ENCODE measurements at regions not wholly inside any gene's neighbourhood (a gene's known extent, or its start where the extent isn't known, plus 50 kb on each side); places are given as distances from the start of the nearest gene placed in this dataset.

DNA sequence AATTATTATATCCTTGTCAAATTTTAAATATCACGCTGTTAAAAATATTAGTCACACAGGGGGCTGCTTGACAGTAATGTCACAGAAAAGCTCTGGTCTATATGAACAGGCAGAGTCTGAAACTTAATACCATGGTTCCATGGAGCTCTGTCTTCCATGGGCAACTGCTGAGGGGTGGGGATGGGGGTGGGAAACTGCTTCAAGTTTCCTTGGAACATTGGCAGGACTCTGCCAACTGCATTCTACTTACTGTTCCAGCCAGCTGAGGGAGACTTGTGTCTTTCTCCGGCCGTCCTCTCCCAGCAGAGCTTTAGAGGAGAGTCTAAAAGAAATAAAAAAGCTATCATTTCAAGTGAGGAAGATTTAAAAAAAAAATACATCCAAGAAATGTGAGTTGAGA is 348.7 kb downstream of the ZIC1 start:
- TF ChIP-seq, protein P1, sequence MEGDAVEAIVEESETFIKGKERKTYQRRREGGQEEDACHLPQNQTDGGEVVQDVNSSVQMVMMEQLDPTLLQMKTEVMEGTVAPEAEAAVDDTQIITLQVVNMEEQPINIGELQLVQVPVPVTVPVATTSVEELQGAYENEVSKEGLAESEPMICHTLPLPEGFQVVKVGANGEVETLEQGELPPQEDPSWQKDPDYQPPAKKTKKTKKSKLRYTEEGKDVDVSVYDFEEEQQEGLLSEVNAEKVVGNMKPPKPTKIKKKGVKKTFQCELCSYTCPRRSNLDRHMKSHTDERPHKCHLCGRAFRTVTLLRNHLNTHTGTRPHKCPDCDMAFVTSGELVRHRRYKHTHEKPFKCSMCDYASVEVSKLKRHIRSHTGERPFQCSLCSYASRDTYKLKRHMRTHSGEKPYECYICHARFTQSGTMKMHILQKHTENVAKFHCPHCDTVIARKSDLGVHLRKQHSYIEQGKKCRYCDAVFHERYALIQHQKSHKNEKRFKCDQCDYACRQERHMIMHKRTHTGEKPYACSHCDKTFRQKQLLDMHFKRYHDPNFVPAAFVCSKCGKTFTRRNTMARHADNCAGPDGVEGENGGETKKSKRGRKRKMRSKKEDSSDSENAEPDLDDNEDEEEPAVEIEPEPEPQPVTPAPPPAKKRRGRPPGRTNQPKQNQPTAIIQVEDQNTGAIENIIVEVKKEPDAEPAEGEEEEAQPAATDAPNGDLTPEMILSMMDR (IDR thresholded peaks at IDR 0.05; ENCODE audit: low read depth, low read length, missing control alignments) = no peak
- no peak overlapping the region for H3K4me3 ChIP-seq (ENCODE audit: low read depth, low read length)
- DNase-seq (ENCODE audit: low read depth) = no peak

DNA sequence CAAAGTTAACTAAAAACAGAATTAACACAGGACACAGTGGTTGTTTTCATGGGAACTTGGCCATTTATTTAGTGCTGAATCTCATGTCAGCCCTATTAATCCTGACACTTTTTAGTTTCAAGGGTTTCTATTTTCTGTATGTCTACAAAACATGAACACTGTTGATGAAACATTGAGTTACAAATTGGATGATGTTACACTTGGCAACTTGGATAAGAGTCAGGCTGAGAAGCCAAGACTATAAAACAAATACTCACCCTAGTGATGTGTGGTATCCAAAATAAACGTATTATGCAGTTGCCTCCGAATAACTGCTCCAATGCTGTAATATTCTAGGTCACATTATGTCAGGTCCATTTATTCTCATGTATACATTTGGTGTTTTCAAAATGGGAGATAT is 349.6 kb downstream of the ZIC1 start:
- DNase-seq (ENCODE audit: low read depth) = no peak
- TF ChIP-seq, protein P1 (IDR thresholded peaks at IDR 0.05; ENCODE audit: low read depth, low read length, missing control alignments) = no peak
- H3K4me3 ChIP-seq (ENCODE audit: low read depth, low read length) = no peak overlapping the region

DNA sequence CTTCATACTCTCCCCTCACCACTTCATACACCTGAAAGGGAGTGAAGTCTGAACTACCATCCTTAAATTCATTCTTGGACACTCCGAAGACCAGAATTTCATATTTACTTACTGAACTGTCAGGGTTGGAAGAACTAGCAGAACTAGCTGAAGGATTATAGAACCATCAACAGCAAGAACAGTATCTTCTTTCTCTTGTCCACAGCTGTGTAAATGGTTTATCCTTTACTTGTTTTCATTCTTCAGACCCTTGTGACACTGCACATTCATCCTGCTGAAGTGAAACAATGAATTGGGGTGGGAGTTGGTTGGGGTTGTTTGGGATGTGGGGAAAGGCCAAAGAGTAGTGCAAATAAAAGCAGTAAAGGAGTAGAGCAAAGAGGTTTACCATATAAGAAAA is 350.9 kb downstream of the ZIC1 start:
- no peak overlapping the region for H3K4me3 ChIP-seq (ENCODE audit: low read depth, low read length)
- TF ChIP-seq, protein P1 (IDR thresholded peaks at IDR 0.05; ENCODE audit: low read depth, low read length, missing control alignments) = no peak
- DNase-seq (ENCODE audit: low read depth) = no peak

DNA sequence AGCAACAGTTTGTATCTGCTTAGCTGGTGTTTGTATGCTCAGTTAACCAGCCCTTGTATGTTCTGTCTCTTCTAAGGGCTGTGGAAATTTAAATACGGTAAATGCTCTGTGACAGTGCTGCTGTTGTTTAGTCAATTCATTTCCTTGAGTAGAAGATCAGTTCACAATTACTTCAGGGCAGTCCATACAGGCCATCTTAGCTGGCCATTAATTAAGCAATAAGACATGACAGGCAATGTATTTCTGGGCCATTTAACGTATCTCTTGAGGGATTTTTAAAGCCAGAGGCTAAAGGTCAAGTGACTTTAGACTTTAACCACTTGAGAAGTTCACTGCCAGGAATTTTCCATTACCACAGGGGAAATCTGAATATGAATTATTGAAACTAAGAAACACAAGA is 351.8 kb downstream of the ZIC1 start:
- no peak for DNase-seq (ENCODE audit: low read depth)
- TF ChIP-seq, protein P1 (IDR thresholded peaks at IDR 0.05; ENCODE audit: low read depth, low read length, missing control alignments) = no peak
- H3K4me3 ChIP-seq (ENCODE audit: low read depth, low read length) = no peak overlapping the region

DNA sequence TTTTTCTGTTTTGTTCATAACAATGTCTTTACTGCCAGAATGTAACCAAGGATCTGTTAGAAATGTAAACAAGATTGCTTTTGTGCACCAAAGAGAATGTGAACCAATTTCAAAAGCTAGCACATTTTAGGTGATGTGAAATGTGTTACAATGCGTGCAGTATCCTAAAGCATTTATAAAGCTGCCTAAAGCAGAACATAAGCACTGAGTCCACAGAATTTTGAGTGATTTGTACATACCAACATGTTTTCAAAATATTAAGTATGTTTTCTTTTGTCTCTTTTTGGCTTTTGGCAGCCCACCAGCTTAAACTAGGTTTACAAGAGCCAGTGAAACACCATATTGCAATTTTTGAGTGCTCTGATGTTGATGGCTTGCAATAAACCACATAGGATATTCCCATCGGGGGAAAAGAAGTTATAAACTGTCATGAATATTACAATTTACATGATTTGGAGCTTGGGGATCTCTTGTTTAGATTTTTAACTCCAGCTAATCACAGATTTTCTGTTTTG is 364.0 kb downstream of the ZIC1 start:
- DNase-seq (ENCODE audit: low read depth) = no peak
- H3K4me3 ChIP-seq (ENCODE audit: low read depth, low read length) = no peak overlapping the region
- TF ChIP-seq, protein P1 (IDR thresholded peaks at IDR 0.05; ENCODE audit: low read depth, low read length, missing control alignments) = no peak

DNA sequence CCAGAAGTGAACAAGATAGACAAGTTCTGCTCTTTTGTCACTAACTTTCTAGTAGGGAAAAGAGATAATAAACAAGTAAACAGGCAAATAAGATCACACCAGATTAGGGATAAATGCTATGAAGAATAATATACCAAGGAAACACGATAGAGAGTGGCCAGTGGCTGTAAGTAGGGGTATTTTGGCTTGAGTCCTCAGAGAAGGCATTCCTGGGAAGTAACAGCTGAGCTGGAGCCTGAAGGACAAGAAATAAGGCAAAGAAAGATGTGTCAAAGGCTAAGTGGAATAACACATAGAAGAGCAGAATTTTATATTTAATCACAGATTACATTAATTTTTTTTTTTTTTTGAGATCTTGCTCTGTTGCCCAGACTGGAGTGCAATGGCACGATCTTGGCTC is 366.2 kb downstream of the ZIC1 start:
- TF ChIP-seq, protein P1 (IDR thresholded peaks at IDR 0.05; ENCODE audit: low read depth, low read length, missing control alignments) = no peak
- DNase-seq (ENCODE audit: low read depth) = no peak
- H3K4me3 ChIP-seq (ENCODE audit: low read depth, low read length) = no peak overlapping the region

DNA sequence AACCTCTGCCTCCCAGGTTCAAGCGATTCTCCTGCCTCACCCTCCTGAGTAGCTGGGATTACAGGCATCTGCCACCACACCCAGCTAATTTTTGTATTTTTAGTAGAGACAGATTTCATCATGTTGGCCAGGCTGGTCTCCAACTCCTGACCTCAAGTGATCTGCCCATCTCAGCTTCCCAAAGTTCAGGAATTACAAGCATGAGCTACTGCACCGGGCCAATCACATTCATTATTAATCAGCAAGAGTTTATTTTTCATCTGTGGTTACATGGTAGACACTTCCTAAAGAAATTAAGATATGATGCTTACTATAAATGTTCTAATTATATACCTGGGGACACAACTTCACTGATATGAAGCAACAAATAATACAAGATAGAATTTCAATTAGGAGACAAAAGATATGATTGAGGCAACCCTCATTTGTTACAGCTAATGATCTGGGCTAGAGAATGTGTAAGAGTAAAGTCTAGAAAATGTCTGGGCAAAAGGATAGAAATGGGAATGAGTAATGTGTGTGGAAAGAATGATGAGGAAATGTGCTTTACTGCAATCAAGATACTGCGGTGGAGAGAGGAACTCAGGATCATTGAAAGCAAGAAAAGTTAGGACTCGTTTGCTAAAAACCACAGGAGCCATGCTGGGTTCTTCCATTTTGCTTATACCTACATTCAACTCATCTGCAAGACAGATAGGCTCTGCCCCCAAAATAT is 366.8 kb downstream of the ZIC1 start:
- no peak overlapping the region for H3K4me3 ChIP-seq (ENCODE audit: low read depth, low read length)
- TF ChIP-seq, protein P1 (IDR thresholded peaks at IDR 0.05; ENCODE audit: low read depth, low read length, missing control alignments) = no peak
- DNase-seq (ENCODE audit: low read depth) = no peak

Measured in GM12864 (cell line).